Liver (tissue), 8 donors: ENCODE measurements at regions not wholly inside any gene's neighbourhood (a gene's known extent, or its start where the extent isn't known, plus 50 kb on each side); places are given as distances from the start of the nearest gene placed in this dataset.

Source experiments
- DNase-seq: peaks from one replicate; pipeline ENCODE4 v3.0.0-alpha.2; 2017; ENCODE audit warnings: low spot score
- H3K27ac ChIP-seq, 2 donors: one replicate each; pipeline ENCODE4 v1.7.0; 2013; ENCODE audit warnings: inconsistent platforms in 2 of 2, low read length in 2 of 2, control low read depth in 1 of 2, low read depth in 1 of 2, mild to moderate bottlenecking in 1 of 2
- H3K27me3 ChIP-seq, 4 donors: one replicate each; pipeline versions ENCODE4 v1.6.1 to v1.7.0; 2013; ENCODE audit warnings: low read length in 3 of 4, inconsistent platforms in 1 of 4, mild to moderate bottlenecking in 1 of 4, moderate library complexity in 1 of 4; ENCODE audit not compliant: control insufficient read depth in 4 of 4, insufficient read depth in 4 of 4
- H3K36me3 ChIP-seq, 4 donors: one replicate each; pipeline versions ENCODE4 v1.6.1 to v1.7.0; 2013; ENCODE audit warnings: low read length in 3 of 4, mild to moderate bottlenecking in 3 of 4, low read depth in 1 of 4, moderate library complexity in 1 of 4; ENCODE audit not compliant: control insufficient read depth in 4 of 4, insufficient read depth in 3 of 4
- H3K4me1 ChIP-seq, 4 donors: one replicate each; pipeline versions ENCODE4 v1.6.1 to v1.7.0; 2013; ENCODE audit warnings: low read length in 3 of 4, mild to moderate bottlenecking in 3 of 4, moderate library complexity in 1 of 4; ENCODE audit not compliant: control insufficient read depth in 4 of 4, insufficient read depth in 4 of 4
- H3K4me3 ChIP-seq, 3 donors: one replicate each; pipeline versions ENCODE4 v1.6.1 to v1.7.0; 2013; ENCODE audit warnings: low read length in 3 of 3, control low read depth in 1 of 3, low read depth in 1 of 3, mild to moderate bottlenecking in 1 of 3
- H3K9ac ChIP-seq, 2 donors: one replicate each; pipeline ENCODE4 v1.7.0; 2013; ENCODE audit warnings: low read length in 2 of 2, mild to moderate bottlenecking in 2 of 2, moderate library complexity in 2 of 2, control low read depth in 1 of 2, low read depth in 1 of 2
- H3K9me3 ChIP-seq, 4 donors: one replicate each; pipeline versions ENCODE4 v1.6.1 to v1.7.0; 2013; ENCODE audit warnings: low read length in 3 of 4; ENCODE audit not compliant: control insufficient read depth in 4 of 4
- CTCF ChIP-seq: fragments of 150-350 bp; IDR thresholded peaks from 2 replicates; pipeline ENCODE4 v1.5.1; 2017; ENCODE audit warnings: improper control_type of control experiment, low read depth, low read length; ENCODE audit not compliant: missing input control
- FOXA1 ChIP-seq: IDR thresholded peaks from 2 replicates; pipeline ENCODE4 v1.6.1; 2016; ENCODE audit warnings: antibody characterized with exemption
- GABPA ChIP-seq, 2 donors: IDR thresholded peaks in 1 of 2; conservative IDR thresholded peaks in 1 of 2; 2 replicates each; pipeline ENCODE4 v1.6.1; 2016; ENCODE audit warnings: antibody characterized with exemption in 2 of 2, mild to moderate bottlenecking in 1 of 2, moderate library complexity in 1 of 2
- HNF4A ChIP-seq, 2 donors: conservative IDR thresholded peaks; 2 replicates each; pipeline ENCODE4 v1.6.1; 2016; ENCODE audit warnings: antibody characterized with exemption in 2 of 2, mild to moderate bottlenecking in 2 of 2
- MAX ChIP-seq: IDR thresholded peaks from 2 replicates; pipeline ENCODE4 v1.6.1; 2016; ENCODE audit warnings: antibody characterized with exemption
- NR2F2 ChIP-seq: IDR thresholded peaks from 2 replicates; pipeline ENCODE4 v1.6.1; 2016; ENCODE audit warnings: antibody characterized with exemption
- RAD21 ChIP-seq, 2 donors: IDR thresholded peaks; 2 replicates each; pipeline ENCODE4 v1.6.1; 2016; ENCODE audit warnings: antibody characterized with exemption in 2 of 2, mild to moderate bottlenecking in 2 of 2
- REST ChIP-seq: IDR thresholded peaks from 2 replicates; pipeline ENCODE4 v1.6.1; 2016; ENCODE audit warnings: antibody characterized with exemption, mild to moderate bottlenecking
- YY1 ChIP-seq: IDR thresholded peaks from 2 replicates; pipeline ENCODE4 v1.6.1; 2016; ENCODE audit warnings: antibody characterized with exemption, mild to moderate bottlenecking
- WGBS: extraction: QIAGEN DNeasy Blood & Tissue Kit; methylation state at CpG from one replicate; pipeline ENCODE4 v1.1.7; 2013; 5-methylcytosine and 5-hydroxymethylcytosine counted together
- donor health status: healthy.
- donor health status: healthy.
- donor health status: healthy.
- donor health status: healthy.
- donor health status: healthy.

- DNase-seq, result no peak
- Histone ChIP-seq H3K27ac (no peak overlapping the region), H3K4me1 (no peaks in the 10 kb centered on the region), H3K27me3 (no peaks in the 10 kb centered on the region), H3K36me3 (no peaks in the 10 kb centered on the region), H3K9me3 (no peaks in the 10 kb centered on the region), H3K4me3 (no peak overlapping the region), H3K9ac (no peak overlapping the region)
- 87% methylated on average over 3 of the region's 3 CpGs for WGBS
- TF ChIP-seq REST (no peak), CTCF (no peak), NR2F2 (no peak), RAD21 (IDR thresholded peaks at IDR 0.05) (no peak)
These were observed 165.8 kb upstream of the SFRP2 start for GRCh38 chr4:153954654-153955053.

- WGBS, result 61% methylated on average over 7 of the region's 7 CpGs
These were observed 161.5 kb upstream of the SFRP2 start for GRCh38 chr4:153950100-153950979.

GRCh38 chr4:153948041-153948440, 159.2 kb upstream of the SFRP2 start:
- H3K4me1 ChIP-seq, result no peaks in the 10 kb centered on the region
- no peak overlapping the region for H3K9ac ChIP-seq
- H3K9me3 ChIP-seq, result peaks cover 0 to 4% (median 0%) of the 10 kb centered on the region in 4 donors
- DNase-seq, result no peak
- H3K4me3 ChIP-seq, result no peak overlapping the region
- no peak overlapping the region for H3K27ac ChIP-seq
- H3K36me3 ChIP-seq, result no peaks in the 10 kb centered on the region
- H3K27me3 ChIP-seq, result no peaks in the 10 kb centered on the region
- WGBS, result 76% methylated on average over 1 of the region's 1 CpG
- TF ChIP-seq HNF4A (conservative IDR thresholded peaks at IDR 0.05) (no peak), FOXA1 (no peak), RAD21 (IDR thresholded peaks at IDR 0.05) (no peak), GABPA (IDR thresholded peaks at IDR 0.05 in 1 of 2, conservative IDR thresholded peaks at IDR 0.05 in 1 of 2) (no peak)

More at GRCh38 chr4:153950100-153950979, 161.5 kb upstream of the SFRP2 start:
- H3K9ac ChIP-seq, result no peak overlapping the region
- no peak for DNase-seq
- H3K4me3 ChIP-seq, result no peak overlapping the region
- TF ChIP-seq YY1, result no peak
- no peak for TF ChIP-seq FOXA1
- TF ChIP-seq MAX, result no peak
- no peaks in the 10 kb centered on the region for H3K27me3 ChIP-seq
- no peaks in the 10 kb centered on the region for H3K4me1 ChIP-seq
- no peak overlapping the region for H3K27ac ChIP-seq
- H3K9me3 ChIP-seq, result peaks cover 0 to 4% (median 0%) of the 10 kb centered on the region in 4 donors
- no peaks in the 10 kb centered on the region for H3K36me3 ChIP-seq
